Hippocampal formation (tissue), 2 donors: ENCODE measurements at regions not wholly inside any gene's neighbourhood (a gene's known extent, or its start where the extent isn't known, plus 50 kb on each side); places are given as distances from the start of the nearest gene placed in this dataset.

Source experiments
- DNase-seq, 2 donors: peaks; one replicate each; lab custom pipeline; 2025; lab: John Stamatoyannopoulos, UW

- no peak for DNase-seq
Measured at GRCh38 chr20:17017232-17017631, 209.6 kb upstream of the PCSK2 start.

- DNase-seq, result no peak
Measured at GRCh38 chr20:17021481-17021880, 205.4 kb upstream of the PCSK2 start.

GRCh38 chr20:17023036-17023435, 203.8 kb upstream of the PCSK2 start:
- DNase-seq, result no peak

GRCh38 chr20:17023806-17024205, 203.0 kb upstream of the PCSK2 start:
- no peak for DNase-seq

GRCh38 chr20:17024513-17025119, 202.2 kb upstream of the PCSK2 start:
- no peak for DNase-seq

GRCh38 chr20:17026346-17026745, 200.5 kb upstream of the PCSK2 start:
- DNase-seq, result no peak

- no peak for DNase-seq
Measured at GRCh38 chr20:17029698-17030097, 197.1 kb upstream of the PCSK2 start.

- no peak for DNase-seq
Measured at GRCh38 chr20:17036541-17036940, 190.3 kb upstream of the PCSK2 start.

- DNase-seq, result no peak
Measured at GRCh38 chr20:17042122-17042521, 184.7 kb upstream of the PCSK2 start.

GRCh38 chr20:17043323-17043722, 183.5 kb upstream of the PCSK2 start:
- DNase-seq, result no peak

GRCh38 chr20:17044891-17045290, 181.9 kb upstream of the PCSK2 start:
- no peak for DNase-seq

- no peak for DNase-seq
Measured at GRCh38 chr20:17059465-17059864, 167.4 kb upstream of the PCSK2 start.

GRCh38 chr20:17061715-17062114, 165.1 kb upstream of the PCSK2 start:
- DNase-seq, result no peak

- DNase-seq, result no peak
Measured at GRCh38 chr20:17062712-17063111, 164.1 kb upstream of the PCSK2 start.

GRCh38 chr20:17066902-17067301, 159.9 kb upstream of the PCSK2 start:
- no peak for DNase-seq

- no peak for DNase-seq
Measured at GRCh38 chr20:17068084-17068711, 158.6 kb upstream of the PCSK2 start.

- DNase-seq, result no peak
Measured at GRCh38 chr20:17077030-17077429, 149.8 kb upstream of the PCSK2 start.

- DNase-seq, result no peak
Measured at GRCh38 chr20:17083738-17084137, 143.1 kb upstream of the PCSK2 start.

GRCh38 chr20:17084909-17085308, 141.9 kb upstream of the PCSK2 start:
- no peak for DNase-seq

GRCh38 chr20:17093782-17094181, 133.1 kb upstream of the PCSK2 start:
- DNase-seq, result no peak

GRCh38 chr20:17097603-17098002, 129.2 kb upstream of the PCSK2 start:
- no peak for DNase-seq

- DNase-seq, result no peak
Measured at GRCh38 chr20:17100506-17100905, 126.3 kb upstream of the PCSK2 start.

GRCh38 chr20:17107127-17107526, 119.7 kb upstream of the PCSK2 start:
- DNase-seq, result no peak

GRCh38 chr20:17108896-17109295, 117.9 kb upstream of the PCSK2 start:
- DNase-seq, result no peak
